ENCODE measurements at regions not wholly inside any gene's neighbourhood (a gene's known extent, or its start where the extent isn't known, plus 50 kb on each side); places are given as distances from the start of the nearest gene placed in this dataset.
A peak's percentile ranks its signal among the peaks of the same experiment; 100 is the strongest.

- ATAC-seq (no peak), DNase-seq (no peak)
- Histone ChIP-seq H3K36me3 (ENCODE audit: low read depth) (no peaks in the 10 kb centered on the region), H3K4me1 (ENCODE audit: low read depth) (no peaks in the 10 kb centered on the region), H3K9me3 (peaks cover 6% of the 10 kb centered on the region), H3K4me3 (no peak overlapping the region)
- intact Hi-C loops (cut with DNase I, micrococcal nuclease): no loop called here
- no peak for TF ChIP-seq CTCF (IDR thresholded peaks at IDR 0.05)
Observed at GRCh38 chr2:236980961-236981360, 104.7 kb upstream of the COPS8 start.

- H3K4me3 ChIP-seq: no peak overlapping the region
- H3K36me3 ChIP-seq (ENCODE audit: low read depth): no peaks in the 10 kb centered on the region
- peaks cover 6% of the 10 kb centered on the region for H3K9me3 ChIP-seq
- no peaks in the 10 kb centered on the region for H3K4me1 ChIP-seq (ENCODE audit: low read depth)
- DNase-seq: no peak
- no peak for TF ChIP-seq CTCF (IDR thresholded peaks at IDR 0.05)
- intact Hi-C loops (cut with DNase I, micrococcal nuclease): no loop called here
- no peak for ATAC-seq
Observed at GRCh38 chr2:236981701-236982485, 103.8 kb upstream of the COPS8 start.

GRCh38 chr2:236982693-236983455 is 102.8 kb upstream of the COPS8 start:
- Histone ChIP-seq H3K4me1 (ENCODE audit: low read depth) (no peaks in the 10 kb centered on the region), H3K36me3 (ENCODE audit: low read depth) (no peaks in the 10 kb centered on the region), H3K4me3 (no peak overlapping the region), H3K9me3 (peaks cover 6% of the 10 kb centered on the region)
- intact Hi-C loops (cut with DNase I, micrococcal nuclease): no loop called here
- ATAC-seq (peak; percentile 64), DNase-seq (no peak)
- TF ChIP-seq CTCF (IDR thresholded peaks at IDR 0.05): no peak

GRCh38 chr2:236984046-236984445 is 101.6 kb upstream of the COPS8 start:
- Histone ChIP-seq H3K4me3 (no peak overlapping the region), H3K4me1 (ENCODE audit: low read depth) (no peaks in the 10 kb centered on the region), H3K36me3 (ENCODE audit: low read depth) (no peaks in the 10 kb centered on the region), H3K9me3 (peaks cover 6% of the 10 kb centered on the region)
- ATAC-seq (no peak), DNase-seq (no peak)
- no peak for TF ChIP-seq CTCF (IDR thresholded peaks at IDR 0.05)
- intact Hi-C loops (cut with DNase I, micrococcal nuclease): no loop called here

GRCh38 chr2:236985761-236986339 is 99.8 kb upstream of the COPS8 start:
- Histone ChIP-seq H3K9me3 (peaks cover 6% of the 10 kb centered on the region), H3K4me1 (ENCODE audit: low read depth) (no peaks in the 10 kb centered on the region), H3K4me3 (no peak overlapping the region), H3K36me3 (ENCODE audit: low read depth) (no peaks in the 10 kb centered on the region)
- DNase-seq: no peak
- ATAC-seq: no peak
- TF ChIP-seq CTCF (IDR thresholded peaks at IDR 0.05): no peak
- intact Hi-C loops (cut with DNase I, micrococcal nuclease): no loop called here

Measured in mucosa of descending colon (tissue), 3 donors.